IPS-15b (cell line): ENCODE measurements at regions not wholly inside any gene's neighbourhood (a gene's known extent, or its start where the extent isn't known, plus 50 kb on each side); places are given as distances from the start of the nearest gene placed in this dataset.

ENCODE experiments used
- H3K27me3 ChIP-seq: one replicate; pipeline ENCODE4 v1.6.1; 2013; ENCODE audit warnings: low read length; ENCODE audit not compliant: control insufficient read depth, insufficient read depth
- H3K36me3 ChIP-seq: one replicate; pipeline ENCODE4 v1.6.1; 2013; ENCODE audit warnings: low read length; ENCODE audit not compliant: control insufficient read depth, insufficient read depth
- H3K4me1 ChIP-seq: one replicate; pipeline ENCODE4 v1.6.1; 2013; ENCODE audit warnings: mild to moderate bottlenecking, low read length; ENCODE audit not compliant: control insufficient read depth, insufficient read depth
- H3K4me3 ChIP-seq: one replicate; pipeline ENCODE4 v1.5.1; 2013; ENCODE audit warnings: low read depth, low read length
- H3K9ac ChIP-seq: one replicate; pipeline ENCODE4 v1.6.1; 2013; ENCODE audit warnings: low read depth, mild to moderate bottlenecking, low read length
- H3K9me3 ChIP-seq: one replicate; pipeline ENCODE4 v1.6.1; 2013; ENCODE audit warnings: mild to moderate bottlenecking, low read length; ENCODE audit not compliant: control insufficient read depth, insufficient read depth

DNA sequence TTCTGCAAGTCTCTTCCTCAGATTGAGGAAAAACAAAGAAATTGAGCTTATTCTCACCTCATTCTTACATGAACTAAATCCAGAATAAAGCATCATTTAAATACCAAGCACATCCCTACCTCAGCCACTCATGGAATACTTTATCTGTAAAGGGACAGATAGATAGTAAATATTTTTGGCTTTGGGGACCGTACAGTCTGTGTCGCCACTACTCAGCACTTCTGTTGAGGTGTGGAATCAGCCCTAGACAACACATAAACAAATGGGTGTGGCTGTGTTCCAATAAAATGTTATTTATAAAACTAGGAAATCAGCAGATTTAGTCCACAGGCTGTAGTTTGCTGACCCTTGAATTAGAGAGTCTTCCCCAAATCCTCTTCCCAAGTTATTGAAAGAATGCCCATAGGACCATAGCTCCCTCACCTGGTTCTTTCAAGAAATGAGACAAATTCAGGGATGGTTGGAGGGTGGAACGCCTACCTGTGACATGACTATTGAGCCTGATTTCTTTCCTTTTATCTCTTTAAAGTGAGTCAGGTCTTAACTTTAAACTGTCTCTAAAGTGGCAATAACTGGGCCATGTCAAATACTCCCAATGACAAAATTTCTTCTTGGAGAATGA is 878.5 kb downstream of the USP25 start:
- Histone ChIP-seq H3K9me3 (no peaks in the 10 kb centered on the region), H3K36me3 (no peaks in the 10 kb centered on the region), H3K9ac (no peak overlapping the region), H3K27me3 (no peaks in the 10 kb centered on the region), H3K4me3 (no peak overlapping the region), H3K4me1 (peaks cover 2% of the 10 kb centered on the region)

DNA sequence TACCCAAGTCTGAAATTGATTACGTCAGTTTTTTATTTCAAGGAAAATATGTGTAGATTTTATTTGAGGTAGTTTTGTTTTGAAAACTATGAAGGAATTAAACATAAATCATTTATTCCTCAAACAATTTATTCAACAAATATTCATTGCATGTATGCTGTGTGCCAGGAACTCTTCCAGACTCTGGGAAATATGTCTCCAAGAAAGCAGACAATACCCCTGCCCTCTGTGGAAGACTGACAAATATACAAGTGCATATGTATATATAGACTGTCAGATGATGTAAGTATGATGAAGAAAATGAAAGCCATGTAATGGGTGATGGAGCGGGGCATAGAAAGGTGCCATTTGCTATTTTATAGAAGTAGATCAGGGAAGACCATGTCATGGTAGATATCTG is 889.5 kb downstream of the USP25 start:
- no peak overlapping the region for H3K4me3 ChIP-seq
- no peaks in the 10 kb centered on the region for H3K36me3 ChIP-seq
- H3K27me3 ChIP-seq: no peaks in the 10 kb centered on the region
- H3K9ac ChIP-seq: no peak overlapping the region
- no peaks in the 10 kb centered on the region for H3K4me1 ChIP-seq
- no peaks in the 10 kb centered on the region for H3K9me3 ChIP-seq

DNA sequence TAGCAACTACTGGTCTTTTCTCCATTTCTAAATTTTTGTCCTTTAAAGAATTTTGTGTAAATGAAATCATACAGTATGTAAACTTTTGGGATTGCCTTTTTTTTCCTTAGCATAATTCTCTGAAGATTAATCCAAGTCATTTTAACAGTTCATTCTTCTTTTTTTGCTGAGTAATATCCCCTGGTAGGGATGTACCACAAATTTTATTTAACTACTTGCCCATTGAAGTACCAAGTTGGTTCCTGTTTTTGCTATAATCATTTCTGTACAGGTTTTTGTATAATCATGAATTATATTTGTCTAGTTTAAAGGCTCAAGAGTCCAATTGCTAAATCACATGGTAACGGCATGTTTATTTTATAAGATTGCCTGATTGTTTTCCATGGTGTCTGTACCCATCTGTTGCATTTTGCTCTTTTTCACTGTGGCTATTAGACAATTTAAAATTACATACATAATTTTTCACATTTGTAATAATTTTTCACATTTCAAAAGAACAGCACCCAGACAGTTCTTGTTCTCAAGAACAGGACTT is 891.1 kb downstream of the USP25 start:
- no peak overlapping the region for H3K9ac ChIP-seq

DNA sequence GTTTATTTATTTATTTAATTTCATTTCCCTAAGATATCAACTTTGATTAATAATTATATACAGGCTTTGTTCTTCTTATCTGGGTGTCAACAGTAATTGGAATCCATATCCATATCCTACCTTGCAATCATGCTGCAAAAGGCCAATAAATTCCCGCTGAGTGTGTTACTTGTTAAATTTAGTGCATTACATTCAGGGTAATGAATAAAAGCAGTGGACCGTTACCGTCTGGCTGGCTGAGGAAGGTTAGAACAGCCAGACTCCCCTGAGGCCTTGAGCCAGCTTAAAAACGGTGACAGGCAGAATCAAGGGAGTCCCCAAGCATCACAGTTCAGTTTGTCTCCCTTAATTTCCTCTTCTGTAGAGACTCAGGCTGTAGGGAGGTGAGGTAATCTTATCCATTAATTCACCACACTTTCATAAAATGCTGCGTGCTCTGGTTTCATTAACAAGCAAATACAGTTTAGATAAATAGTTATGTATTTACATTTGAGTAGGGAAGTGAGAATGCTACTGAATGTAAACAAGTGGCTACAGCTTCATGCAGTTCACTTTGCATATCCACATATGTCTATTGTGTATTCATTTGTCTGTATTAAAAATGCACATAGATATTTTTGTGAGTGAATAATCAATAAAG is 888.2 kb upstream of the CXADR start:
- Histone ChIP-seq H3K36me3 (no peaks in the 10 kb centered on the region), H3K4me3 (no peak overlapping the region), H3K9me3 (no peaks in the 10 kb centered on the region), H3K27me3 (no peaks in the 10 kb centered on the region), H3K4me1 (peaks cover 3% of the 10 kb centered on the region), H3K9ac (no peak overlapping the region)

More for the DNA sequence above, 891.1 kb downstream of the USP25 start:
- no peaks in the 10 kb centered on the region for H3K36me3 ChIP-seq
- no peaks in the 10 kb centered on the region for H3K9me3 ChIP-seq
- no peaks in the 10 kb centered on the region for H3K27me3 ChIP-seq
- no peak overlapping the region for H3K4me3 ChIP-seq
- H3K4me1 ChIP-seq: peaks cover 3% of the 10 kb centered on the region

DNA sequence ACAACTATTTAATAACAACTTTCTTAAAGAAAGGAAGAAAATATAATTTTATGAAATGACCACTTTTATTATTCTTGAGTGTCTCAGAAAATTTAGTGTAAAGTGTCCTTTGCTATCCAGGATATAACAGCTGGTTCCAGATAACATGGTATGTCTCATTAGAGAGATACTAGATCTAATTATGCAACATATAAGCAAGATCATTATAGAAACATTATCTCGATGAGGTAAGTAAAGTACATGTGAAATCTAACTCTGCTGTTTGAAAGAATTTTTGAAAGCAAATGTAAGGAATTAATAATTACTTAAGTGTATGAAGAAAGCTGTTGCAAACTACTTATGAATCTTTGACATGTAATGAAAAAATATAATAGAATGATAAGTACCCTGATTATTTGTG is 887.4 kb upstream of the CXADR start:
- Histone ChIP-seq H3K4me1 (peaks cover 3% of the 10 kb centered on the region), H3K9me3 (no peaks in the 10 kb centered on the region), H3K27me3 (no peaks in the 10 kb centered on the region), H3K9ac (no peak overlapping the region), H3K4me3 (no peak overlapping the region), H3K36me3 (no peaks in the 10 kb centered on the region)

DNA sequence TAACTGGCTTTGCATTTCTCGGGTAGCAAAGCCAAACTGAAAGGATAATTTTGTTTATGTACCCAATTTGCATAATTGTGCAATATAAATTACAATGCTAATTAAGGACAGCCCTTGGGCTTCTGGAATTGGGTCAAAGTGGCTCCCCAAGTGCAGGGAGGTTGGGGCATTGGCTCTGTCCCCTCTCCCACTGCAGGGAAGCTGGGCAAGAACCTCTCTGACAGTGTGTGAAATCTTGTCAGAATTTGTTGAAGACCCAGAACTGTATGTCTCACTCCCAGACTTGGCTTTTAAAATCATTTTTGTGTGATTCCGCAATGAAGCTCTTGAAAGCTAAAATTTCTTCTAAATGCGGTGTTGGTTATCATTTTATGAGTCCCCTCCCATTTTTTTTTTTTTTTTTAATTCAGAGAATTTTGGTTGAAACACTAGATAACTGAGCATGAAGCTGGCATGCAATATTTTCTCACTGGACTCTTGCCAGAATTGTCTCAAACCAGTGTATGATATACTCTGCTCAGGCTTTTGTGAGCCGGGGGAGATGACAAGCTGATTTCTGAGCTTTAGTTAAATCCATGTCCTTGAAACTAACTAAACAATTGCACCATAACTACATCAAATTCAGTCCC is 878.9 kb upstream of the CXADR start:
- Histone ChIP-seq H3K9me3 (no peaks in the 10 kb centered on the region), H3K9ac (no peak overlapping the region), H3K27me3 (no peaks in the 10 kb centered on the region), H3K4me3 (no peak overlapping the region), H3K36me3 (no peaks in the 10 kb centered on the region), H3K4me1 (peaks cover 13% of the 10 kb centered on the region)

DNA sequence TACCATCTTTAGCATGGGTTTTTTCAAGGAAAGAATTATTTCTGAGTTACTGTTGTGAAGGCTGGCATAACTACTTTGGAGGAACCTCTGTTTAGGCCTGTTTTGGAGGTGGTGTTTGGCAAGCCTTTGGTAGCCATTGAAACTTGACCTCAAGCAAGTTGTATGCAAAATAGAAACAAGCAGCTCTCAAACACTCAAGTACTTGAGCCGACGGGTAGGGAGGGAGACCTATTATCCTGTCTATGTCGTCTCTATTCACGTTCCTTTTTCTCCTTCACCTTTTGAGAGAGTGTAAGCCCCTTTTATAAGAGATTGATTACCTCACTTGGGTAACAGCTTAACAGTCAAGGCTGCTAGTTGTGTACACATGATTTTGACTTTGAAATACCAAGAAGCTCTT is 878.3 kb upstream of the CXADR start:
- Histone ChIP-seq H3K9me3 (no peaks in the 10 kb centered on the region), H3K36me3 (no peaks in the 10 kb centered on the region), H3K4me1 (peaks cover 13% of the 10 kb centered on the region), H3K27me3 (no peaks in the 10 kb centered on the region), H3K4me3 (no peak overlapping the region), H3K9ac (no peak overlapping the region)

DNA sequence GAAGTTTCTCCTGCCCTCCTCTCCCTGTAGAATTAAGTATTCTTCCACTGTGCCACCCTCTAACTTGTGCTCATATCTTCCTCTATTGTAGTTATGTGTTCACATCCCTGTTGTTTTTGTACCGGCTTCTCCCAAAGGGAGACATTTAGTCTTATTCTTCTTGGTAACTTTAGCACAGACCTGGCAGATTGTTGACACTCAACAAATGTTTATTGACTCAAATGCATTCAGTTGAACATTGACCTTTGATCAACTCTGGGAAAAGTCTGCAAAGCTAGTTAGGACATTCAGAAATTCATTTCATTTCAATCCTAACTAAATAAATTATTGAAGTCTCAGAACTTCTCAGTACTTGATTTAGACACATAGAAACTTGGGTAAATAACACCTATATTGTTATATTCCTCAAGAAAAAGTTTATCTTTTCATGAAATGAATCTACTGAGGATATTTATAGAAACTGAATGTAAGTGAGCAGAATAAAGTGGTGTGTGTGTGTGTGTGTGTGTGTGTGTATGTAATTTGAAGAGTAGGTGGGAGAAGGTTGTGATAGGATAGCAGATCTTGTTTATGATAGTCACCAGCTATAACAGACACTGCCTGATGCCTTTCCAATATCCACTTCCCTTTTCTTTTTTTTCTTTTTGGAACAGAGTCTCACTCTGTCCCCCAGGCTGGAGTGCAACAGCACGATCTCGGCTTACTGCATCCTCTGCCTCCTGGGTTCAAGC is 872.4 kb upstream of the CXADR start:
- Histone ChIP-seq H3K4me1 (no peaks in the 10 kb centered on the region), H3K36me3 (no peaks in the 10 kb centered on the region), H3K9ac (no peak overlapping the region), H3K27me3 (no peaks in the 10 kb centered on the region), H3K4me3 (no peak overlapping the region), H3K9me3 (no peaks in the 10 kb centered on the region)

DNA sequence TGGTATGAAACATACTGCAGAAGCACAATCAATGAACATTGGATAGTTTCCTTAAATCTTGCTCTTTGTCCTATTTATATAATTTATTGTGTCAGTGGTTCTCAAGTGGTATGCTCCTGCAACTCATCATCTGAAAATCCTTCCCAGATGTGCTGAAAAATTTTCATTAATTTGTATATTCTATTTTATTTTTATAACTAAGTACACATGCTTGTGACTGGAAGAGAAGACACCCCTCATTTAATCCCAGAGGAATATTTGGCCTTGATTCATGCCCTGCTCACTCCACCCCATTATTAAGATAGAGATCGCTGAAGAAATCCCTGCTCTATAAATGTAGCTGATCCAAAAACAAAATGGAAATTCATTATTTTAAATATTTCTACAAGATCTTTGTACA is 870.5 kb upstream of the CXADR start:
- Histone ChIP-seq H3K9me3 (no peaks in the 10 kb centered on the region), H3K4me1 (no peaks in the 10 kb centered on the region), H3K36me3 (no peaks in the 10 kb centered on the region), H3K9ac (no peak overlapping the region), H3K4me3 (no peak overlapping the region), H3K27me3 (no peaks in the 10 kb centered on the region)

DNA sequence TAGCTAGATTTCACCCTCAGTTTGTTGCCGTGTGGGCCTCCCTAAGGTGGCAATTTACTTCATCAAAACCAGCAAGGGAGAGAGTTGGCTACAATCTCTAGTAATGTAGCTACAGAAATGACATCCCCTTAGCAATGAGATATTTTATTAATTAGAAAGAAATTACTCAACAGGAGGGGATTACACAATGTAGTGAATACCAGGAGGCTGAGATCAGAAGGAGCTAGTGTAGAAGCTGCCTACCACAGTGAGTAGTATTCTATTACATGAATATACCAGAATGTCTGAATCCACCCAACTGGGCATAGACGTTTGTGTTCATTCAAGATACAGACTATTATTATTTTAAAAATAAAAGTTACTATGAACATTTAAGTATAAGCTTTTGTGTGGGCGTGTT is 868.2 kb upstream of the CXADR start:
- no peaks in the 10 kb centered on the region for H3K9me3 ChIP-seq

DNA sequence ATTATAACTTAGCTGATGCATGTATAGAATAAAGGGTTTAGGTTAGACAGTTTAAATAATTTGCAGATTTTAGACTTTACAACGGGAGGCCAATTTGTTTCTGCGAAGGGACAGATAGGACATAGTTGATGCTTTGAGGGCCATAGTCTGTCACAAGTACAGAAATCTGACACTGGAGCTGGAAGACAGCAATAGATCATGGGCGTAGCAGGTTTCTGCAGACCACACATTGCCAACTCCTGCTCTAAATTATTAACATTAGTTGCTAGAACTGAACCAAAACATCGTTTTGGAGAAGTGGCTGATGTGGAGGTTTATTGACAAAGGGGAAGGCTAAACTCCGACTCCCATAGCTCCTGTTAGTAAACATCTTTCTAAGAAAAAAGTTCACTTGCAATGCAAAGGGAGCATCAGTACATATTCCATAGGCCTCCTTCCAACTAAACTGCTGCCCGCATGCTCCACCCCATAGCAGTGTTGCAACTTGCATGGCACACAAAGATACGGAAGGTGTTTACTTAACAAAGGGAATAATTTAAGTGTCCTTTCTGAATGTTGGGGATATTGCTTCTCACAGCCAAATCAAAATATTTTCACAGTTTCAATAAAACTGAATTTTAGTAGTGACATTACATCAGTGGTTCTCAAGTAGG is 862.0 kb upstream of the CXADR start:
- H3K9ac ChIP-seq: no peak overlapping the region
- H3K9me3 ChIP-seq: no peaks in the 10 kb centered on the region
- no peaks in the 10 kb centered on the region for H3K36me3 ChIP-seq
- H3K4me1 ChIP-seq: no peaks in the 10 kb centered on the region
- H3K4me3 ChIP-seq: no peak overlapping the region
- H3K27me3 ChIP-seq: no peaks in the 10 kb centered on the region

More for the DNA sequence above, 868.2 kb upstream of the CXADR start:
- no peak overlapping the region for H3K4me3 ChIP-seq
- no peak overlapping the region for H3K9ac ChIP-seq
- no peaks in the 10 kb centered on the region for H3K36me3 ChIP-seq
- no peaks in the 10 kb centered on the region for H3K4me1 ChIP-seq
- H3K27me3 ChIP-seq: no peaks in the 10 kb centered on the region
